Suppressor macrophage treated with lipopolysaccharide for 1 hour (primary cell): ENCODE measurements at regions not wholly inside any gene's neighbourhood (a gene's known extent, or its start where the extent isn't known, plus 50 kb on each side); places are given as distances from the start of the nearest gene placed in this dataset.
"Not testable (repeated sequence)": the region's sequence is repeated elsewhere in the genome, so short reads cannot be mapped to it uniquely, and the experiment has no call there.

Experiments
- DNase-seq, 3 donors: peaks; one replicate each; pipeline ENCODE4 v3.0.0-alpha.2; 2020 to 2022

DNA sequence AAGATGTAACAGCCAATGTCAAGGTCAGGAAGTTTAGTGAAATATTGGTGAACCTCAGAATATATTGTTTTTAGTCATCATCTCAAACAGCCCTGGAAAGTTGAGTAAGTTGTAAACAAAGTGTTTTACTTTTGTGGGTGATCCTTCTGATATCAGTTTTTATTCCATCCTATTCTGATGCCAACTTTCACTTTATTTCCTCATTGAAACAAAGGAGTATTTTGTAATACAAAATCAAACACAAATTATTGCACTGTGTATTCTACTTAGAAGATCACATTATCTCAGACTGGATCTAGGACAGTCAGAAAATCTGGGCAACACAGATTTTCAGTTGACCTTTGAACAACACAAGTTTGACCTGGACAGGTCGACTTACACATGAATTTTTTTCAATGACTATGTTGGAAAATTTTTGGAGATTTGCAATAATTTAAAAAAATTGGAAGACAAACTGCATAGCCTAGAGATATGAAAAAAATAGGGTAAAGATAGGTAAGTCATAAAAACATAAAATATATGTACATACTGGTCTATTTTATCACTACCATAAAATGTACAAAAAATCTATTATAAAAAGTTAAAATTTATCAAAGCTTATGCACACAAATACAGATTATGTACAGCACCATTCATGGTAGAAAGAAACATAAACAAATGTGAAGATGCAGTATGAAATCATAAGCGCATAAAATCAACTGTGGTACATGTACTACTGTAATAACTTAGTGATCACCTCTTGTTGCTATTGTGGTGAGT is 709.1 kb upstream of the FAM241A start:
- no peak for DNase-seq

DNA sequence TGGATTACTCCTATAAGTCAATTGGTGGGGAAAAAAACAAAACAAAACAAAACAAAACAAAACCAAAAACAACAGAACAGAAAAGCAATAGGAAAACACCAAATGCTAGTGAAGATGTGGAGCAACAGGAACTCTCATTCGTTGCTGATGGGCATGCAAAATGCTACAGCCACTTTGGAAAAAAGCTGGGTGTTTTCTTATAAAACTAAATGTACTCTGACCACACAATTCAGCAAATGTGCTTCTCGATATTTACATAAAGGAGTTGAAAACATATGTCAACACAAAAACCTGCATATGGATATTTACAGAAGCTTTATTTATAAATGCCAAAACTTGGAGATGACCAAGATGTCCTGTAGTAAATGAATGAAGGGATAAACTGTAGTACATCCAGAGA is 703.6 kb upstream of the FAM241A start:
- DNase-seq, result no peak

DNA sequence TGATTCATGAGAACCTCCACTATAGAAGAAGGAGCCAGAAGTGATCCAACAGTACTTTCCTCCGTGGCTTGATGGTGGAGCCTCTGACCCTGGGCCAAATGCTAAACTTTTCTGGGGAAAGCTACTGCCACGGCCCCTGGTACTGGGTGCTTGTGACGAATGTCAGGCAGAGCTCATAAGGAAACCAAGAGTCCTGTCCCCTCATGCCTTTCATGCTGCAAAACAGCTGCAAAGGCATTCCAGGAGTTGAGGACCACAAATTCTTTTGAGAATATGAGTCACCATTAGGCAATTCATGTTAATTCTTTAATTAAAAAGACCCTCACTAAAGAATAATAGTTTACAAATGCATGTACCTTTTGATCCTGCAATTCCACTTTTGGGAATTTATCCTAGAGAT is 700.4 kb upstream of the FAM241A start:
- DNase-seq, result not testable (repeated sequence)

DNA sequence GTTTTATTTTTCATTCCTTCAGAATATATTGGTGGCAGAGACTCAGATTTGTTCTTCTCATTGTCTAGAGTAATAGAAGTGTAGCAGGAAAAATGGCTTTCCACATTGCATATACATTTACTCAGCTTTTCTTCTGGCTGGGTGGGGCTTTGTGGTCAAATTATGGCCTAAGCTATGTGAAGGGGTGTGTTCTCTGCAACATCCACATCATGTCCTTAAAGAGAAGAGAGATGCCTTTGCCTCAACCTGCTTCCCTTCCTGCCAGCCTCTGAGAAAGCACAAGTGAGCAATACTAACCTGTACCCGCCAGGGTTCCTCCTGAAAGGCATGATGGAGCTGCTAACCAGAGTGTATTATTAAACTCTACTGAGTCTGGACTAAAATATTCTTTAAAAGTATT is 695.6 kb upstream of the FAM241A start:
- DNase-seq, result no peak

DNA sequence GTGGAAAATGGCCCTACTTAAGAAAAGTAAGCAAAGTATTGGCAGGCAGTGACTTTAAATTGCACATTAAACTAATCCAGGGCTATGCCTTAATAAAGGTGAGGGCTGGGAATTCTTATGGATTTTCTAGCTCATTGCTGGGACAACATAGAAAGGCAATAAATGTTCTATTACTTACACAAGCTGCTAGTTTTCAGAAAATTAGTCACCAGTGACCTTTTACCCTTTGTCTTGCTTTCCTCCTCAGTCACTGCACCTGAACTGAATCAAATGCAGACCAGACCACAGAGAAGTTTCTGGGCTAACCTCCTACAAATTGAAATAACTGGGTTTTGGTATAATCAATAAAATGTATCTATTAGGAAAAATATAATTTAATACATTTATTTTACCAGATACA is 694.4 kb upstream of the FAM241A start:
- no peak for DNase-seq

DNA sequence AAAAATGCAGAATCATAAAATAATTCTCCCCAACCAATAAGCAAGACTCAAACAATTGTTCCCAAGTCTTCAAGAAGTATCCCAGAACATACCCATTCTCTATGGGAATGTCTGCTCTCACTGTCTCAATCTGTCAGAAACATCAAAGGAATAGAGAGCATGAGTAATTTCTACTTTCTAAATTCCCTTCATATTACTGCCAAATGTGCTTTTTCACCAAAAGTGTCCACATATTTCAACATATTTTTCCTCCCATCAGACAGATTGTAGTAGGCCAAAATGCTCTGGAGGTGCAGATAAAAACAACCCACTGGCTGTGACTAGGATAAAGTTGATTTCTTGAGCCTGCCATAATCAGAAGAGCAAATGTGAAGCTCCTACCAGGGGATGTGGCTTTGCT is 692.0 kb upstream of the FAM241A start:
- DNase-seq, result no peak

DNA sequence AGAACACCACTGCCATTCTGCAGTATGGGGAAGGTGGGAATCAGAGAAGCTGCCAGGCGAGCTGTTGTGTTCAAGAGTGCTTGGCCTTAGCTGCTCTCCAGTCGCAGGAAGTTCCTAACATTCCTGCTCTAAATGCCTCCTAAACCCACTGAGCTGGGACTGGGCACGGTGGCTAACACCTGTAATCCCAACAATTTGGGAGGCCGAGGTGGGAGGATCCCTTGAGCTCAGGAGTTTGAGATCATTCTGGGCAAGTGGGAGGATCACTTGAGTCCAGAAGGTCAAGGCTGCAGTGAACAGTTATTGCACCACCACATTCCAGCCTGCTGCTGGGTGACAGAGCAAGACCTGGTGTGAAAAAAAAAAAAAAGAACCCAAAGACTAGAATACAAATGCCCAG is 690.3 kb upstream of the FAM241A start:
- no peak for DNase-seq

DNA sequence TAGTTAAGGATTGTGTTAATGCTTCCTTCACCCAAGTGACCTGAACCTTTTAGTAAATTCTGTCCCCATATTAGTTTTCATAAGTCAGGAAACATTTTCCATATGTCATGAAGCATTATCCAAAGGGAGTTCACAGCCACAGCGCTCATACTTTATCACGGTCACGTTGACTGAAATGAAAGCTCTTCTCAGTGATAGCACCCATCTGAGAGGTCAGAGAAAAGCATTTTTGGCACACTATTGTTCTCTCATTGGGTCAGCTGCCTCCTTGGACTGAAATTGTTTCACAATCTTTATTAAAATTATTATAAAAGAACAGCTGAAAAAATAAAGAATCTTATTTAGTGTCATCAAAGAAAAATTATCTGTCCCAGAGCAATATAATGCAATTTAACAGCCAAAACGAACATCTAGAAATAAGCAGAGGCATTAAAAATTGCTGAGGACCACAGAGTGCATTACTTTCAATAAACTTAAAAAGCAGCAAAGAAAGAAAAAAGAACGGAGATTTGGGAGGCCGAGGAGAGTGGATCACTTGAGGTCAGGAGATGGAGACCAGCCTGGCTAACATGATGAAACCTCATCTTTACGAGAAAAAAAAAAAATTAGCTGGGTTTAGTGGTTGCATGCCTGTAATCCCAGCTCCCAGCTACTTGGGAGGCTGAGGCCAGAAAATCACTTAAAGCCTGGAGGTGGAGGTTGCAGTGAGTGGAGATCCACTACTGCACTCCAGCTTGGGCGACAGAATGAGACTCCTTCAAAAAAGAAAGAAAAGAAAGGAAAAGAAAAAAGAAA is 680.8 kb upstream of the FAM241A start:
- DNase-seq, result no peak

DNA sequence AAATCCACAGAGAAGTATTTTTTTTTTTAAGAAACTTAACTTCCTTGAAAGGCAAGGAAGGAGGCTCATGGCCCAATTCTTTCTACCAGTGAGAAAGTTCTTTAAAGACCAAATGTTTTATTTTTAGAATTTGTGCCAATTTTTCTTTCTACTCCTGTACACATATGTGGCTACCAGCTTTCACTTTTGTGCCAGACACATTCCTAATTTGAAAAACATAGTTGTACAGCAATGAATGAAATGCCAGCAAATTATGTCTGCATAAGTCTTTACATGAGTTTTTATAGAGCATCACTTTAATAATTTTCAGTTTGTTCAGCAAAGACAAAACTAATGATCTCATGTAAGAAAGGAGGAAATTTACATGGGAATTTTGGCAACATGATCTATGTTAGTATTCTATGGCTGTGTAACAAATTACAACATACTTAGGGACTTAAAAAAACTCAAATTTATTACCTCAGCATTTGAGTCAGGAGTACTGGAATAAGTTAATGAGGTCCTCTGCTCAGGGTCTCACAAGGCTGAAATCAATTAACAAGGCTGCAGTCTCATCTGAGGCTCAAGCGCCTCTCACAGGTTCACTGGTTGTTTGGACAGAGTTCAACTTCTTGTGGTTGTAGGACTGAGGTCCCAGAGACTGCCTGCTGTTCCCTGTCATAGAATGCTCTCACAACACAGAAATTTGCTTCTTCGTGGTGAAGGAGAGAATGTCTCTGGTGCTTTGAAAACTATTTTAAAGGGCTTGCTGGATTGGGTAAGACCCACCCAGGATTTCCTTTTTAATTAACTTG is 678.2 kb upstream of the FAM241A start:
- no peak for DNase-seq

DNA sequence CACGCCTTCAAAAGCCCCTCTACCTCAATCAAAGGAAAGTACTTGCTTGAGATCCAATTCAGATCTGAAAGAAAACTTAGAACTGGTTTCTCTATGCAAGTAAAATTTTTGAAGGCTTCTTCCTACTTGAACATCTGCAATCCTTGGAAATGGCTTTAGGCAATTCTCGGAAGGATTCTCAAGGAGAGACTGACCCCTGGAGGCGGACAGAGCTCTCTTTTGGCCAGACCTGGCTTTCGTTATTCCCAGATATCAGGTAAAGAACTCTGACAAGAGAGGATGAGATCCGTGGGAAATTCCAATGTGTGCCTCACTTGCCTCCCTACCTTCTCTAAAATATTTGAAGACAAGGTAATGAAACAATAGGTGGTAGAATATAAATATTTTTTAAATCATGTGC is 670.3 kb upstream of the FAM241A start:
- no peak for DNase-seq

DNA sequence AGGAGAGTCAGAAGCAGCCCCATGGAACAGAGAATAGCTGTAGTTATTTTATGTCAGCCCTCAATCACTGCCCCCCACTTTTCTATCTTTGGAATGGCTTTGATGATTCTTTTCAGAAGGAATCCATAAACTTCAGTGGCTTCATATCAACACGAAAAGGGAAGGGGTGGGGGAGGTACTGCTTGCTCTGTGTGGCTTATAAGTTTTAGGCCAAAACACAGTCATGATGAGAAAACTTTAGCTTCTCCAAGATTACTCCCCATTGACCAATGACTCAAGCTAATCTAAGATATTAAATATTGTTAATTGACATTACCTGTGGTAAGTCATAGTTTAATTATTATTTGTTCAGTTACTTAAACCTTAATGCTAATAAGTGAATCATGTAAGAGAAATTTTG is 669.6 kb upstream of the FAM241A start:
- DNase-seq, result no peak

DNA sequence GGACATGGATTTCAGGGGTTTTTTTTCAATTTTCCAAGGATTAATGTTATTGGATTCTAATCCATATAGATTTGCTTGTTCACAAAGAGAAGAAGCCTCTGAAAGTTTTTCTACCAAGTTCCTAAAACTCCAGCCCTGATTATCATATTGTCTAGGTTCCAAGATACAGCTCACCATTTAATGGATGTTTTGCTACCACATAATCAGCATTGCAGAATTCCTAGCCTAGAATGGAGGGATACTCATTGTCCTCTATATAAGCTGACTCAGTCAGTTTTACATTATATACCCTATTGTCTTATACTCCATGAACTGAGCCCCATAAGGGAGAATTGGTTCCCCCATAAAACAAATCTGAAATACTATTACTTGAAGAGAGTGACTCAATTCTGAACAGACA is 664.7 kb upstream of the FAM241A start:
- no peak for DNase-seq

DNA sequence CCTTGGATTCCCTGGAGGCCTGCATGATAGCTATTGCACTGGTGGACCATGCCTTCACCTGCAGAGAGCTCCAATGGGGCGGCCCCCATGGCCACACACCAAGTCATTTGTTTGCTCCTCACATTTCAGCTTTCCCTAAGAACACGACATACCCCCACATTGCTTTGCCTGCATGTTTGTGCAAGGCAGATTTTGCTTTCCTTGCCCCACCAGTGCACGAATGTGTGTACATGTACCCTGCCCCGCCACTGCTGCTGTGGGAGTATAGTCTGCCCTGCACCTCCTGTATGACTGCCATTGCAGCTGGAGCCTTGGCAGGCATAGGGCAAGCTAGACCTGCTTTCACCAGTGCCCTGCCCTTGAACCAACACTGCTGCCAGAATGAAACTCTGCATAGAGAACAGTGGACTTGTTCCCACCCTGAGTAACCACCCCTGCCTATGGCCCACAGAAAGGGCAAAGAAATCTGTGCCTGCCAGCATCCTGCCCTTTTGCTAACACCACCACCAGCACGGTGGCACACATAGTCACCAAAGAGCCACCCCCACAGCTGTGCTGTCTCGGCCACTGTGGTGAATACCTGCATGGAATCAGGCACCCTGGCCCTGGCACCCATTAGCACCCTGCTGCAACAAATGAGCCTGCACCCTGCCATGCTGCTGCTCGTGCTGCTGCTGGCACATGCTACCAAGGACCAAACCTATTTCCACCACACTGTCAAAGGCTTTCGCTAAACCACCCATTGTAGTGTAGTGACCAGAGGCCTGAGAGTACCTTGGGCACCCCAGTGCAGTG is 661.7 kb upstream of the FAM241A start:
- DNase-seq, result no peak

DNA sequence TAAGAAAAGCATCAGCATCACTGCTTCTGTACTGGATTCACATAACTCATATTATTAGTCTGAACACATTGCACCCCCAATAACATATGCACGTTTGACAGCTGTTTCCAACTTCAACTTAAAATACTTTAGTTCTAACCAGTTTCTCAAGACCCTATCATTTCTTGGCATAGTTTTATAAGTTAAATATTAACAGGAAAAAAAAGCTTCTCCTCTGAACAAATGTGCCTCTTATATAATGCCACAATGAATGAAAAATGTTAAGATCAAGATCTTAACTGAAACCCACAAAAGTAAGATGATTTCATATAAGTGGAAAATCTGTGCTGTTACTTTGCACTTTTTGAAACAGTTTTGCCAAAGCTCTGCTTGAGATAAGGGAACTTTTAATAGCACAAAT is 652.8 kb upstream of the FAM241A start:
- DNase-seq, result no peak

DNA sequence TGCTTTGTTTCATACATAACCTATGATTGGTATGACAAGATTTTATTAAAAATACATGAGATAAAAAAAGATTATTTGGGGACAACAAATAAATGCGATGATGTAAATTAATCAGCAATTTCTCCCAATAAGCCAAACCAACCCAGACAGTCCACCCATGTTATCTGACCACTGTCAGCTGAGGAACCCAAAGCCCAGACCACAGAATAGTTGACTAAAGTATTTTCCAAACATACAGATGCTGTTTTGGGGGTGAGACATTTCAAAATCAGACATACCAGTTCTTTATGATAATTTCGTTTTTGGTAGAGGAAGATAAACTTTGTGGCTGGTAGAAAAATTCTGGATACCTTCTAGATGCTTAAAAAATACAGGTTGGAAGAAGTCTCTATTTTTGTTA is 650.8 kb upstream of the FAM241A start:
- no peak for DNase-seq

DNA sequence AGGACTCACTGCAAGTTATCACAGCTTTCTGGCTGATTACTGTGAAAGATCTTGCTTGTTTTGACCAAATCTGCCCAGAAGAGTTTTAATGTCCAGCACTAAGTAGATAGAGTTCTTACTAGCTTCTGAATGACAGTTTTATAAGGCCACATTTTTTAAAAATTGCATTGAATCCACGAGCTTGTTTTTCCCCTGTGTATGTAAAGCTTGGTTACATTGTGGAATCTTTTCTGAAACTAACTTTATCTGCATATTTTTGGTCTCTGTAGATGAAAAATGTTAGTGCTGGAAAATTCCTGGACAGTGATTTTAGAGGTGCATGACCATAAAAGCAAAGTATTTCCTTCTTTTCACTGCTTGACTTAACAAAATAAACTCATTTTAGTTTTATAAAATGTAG is 650.3 kb upstream of the FAM241A start:
- no peak for DNase-seq

DNA sequence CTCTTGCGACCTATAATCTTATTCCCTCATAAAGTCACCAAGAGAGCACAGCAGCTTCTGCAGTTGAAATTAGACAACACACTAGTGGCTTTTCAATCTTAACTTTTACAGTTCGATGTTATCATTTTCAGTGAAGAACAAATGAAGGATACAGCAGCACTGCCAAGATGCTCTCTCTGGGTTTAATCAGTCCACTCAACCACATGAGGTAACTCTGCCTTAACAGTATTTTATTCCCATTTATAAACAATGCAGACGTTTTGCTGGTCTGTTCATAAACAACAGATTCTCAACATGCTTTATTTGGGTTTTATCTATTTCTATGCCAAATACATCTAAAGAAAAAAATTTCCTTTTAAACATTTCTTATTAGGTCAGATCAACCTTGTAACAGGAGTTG is 646.0 kb upstream of the FAM241A start:
- no peak for DNase-seq

DNA sequence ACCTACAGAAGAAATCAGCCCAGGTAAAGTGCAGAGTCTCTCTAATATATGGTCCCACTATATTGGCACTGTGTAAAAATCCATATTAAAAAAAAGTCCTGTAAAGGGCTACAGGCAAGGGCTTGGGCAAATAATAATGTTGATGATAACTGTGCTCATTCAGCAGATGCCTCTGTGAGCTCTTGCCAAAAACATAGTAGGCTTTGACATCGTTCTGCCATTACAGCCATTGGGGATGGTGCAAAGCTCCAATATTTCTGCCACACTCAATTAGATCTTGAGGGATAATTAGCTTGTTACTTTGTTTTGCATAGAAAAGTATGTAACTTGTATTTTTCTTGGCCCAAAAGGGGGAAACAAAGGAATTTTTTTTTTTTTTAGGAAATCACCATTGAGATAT is 645.5 kb upstream of the FAM241A start:
- no peak for DNase-seq

DNA sequence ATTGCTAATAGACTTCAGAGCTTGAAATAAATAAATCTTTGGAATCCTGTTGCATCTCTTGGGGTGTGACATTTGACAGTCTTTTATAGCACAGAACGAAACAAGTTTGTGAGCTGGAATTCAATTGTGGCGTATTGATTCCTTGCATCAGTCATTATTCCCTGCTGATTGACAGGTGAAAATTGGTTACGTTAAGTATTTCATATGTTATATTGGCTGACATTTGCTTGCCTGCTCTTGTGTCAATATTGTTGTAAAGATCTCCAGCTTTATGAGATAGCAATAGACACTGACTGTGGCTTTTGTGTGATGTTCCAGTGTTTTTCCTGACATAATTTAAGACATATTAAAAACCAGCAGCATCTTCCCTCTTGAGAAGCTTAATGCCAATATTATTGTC is 644.4 kb upstream of the FAM241A start:
- no peak for DNase-seq

DNA sequence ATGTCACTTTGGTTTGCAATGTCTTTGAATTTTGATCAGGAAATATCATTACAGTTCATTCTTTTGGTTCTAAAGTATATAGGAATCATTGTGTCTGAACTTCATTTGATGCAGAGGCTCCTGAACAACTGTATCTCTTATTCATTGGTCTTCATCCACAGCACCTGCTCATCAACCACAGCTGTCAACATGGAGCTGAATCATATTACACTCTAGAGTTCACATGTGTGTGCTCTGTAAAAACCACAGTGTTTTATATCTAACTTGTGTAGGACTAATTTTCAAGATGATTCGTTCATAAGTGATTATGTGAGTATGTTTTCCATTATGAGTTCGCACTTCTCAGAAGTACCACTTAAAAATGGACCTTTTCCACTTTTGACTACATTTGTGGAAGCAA is 643.3 kb upstream of the FAM241A start:
- no peak for DNase-seq

DNA sequence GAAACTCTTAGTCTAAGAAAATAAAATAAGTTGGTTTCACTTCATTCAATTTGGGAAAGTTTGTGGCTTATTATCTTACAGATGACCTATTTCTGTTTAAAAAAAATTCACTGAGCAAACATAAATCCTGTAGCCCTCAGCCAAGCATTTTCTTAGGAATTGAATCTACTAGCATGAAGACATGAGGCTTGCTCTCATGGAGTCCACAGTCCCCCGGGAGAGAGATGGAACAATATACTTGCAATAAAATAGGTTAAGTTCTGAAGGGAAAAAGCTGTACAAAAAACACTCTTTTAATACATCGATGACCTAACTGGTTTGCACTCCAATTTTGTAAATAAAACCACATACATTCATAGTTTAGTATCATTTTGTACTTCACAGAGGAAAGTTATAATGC is 642.6 kb upstream of the FAM241A start:
- DNase-seq, result no peak

DNA sequence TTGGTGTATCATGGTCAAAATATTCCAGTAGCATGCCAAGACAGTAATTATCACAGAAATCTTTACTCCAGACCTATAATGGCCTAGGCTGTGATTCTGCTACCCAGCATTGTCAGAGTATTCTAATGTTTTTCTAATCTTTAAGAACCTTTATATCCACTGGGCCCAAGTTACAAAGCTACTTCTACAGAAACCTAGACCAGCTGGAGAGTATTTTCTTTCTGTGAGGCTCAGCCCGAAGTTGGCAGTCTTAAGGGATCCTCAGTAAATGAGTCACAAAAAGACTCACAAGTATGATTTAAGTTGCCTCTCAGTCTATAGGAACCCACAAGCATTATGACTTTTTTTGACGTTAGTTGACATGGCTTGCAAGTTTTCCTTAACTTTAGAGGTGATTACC is 638.5 kb upstream of the FAM241A start:
- DNase-seq, result no peak

DNA sequence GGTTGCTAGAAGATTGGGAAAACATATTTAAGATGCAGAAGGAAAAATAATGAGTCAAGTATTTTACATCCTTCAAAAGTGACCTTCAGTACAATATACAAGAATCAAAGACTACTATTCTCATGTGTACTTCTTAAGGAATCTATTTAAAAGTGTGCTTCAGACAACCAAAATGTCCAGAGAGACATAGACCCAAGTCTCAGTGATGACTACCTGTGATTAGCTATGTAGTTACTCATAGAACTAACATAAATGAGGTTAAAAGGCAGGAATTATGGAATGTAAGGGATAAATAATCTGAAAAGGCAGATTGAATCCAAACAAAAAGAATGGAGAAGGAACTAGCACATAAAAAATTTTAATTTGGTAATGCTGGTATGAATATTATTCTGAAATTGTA is 634.7 kb upstream of the FAM241A start:
- DNase-seq, result no peak
